K562 (cell line): ENCODE measurements at regions not wholly inside any gene's neighbourhood (a gene's known extent, or its start where the extent isn't known, plus 50 kb on each side); places are given as distances from the start of the nearest gene placed in this dataset.
A peak's percentile ranks its signal among the peaks of the same experiment; 100 is the strongest.

Experiments
- BMI1 ChIP-seq: fragments of 150-350 bp; IDR thresholded peaks from 2 replicates; pipeline ENCODE4 v1.6.1; 2014; ENCODE audit warnings: low read length
- CREBBP ChIP-seq: IDR thresholded peaks from one replicate; pipeline ENCODE4 v1.6.1; 2012; ENCODE audit warnings: low read depth, mild to moderate bottlenecking, control low read depth, inconsistent platforms, low read length
- HDAC6 ChIP-seq: IDR thresholded peaks from 2 replicates; pipeline ENCODE4 v1.6.1; 2012; ENCODE audit warnings: low read depth, mild to moderate bottlenecking, control low read depth, inconsistent platforms, low read length, moderate library complexity
- NFE2L1 ChIP-seq: fragments of 450-650 bp; IDR thresholded peaks from 2 replicates; pipeline ENCODE4 v1.6.1; 2016; ENCODE audit warnings: missing genetic modification characterization, low read depth, mild to moderate bottlenecking, missing compliant biosample characterization, moderate library complexity, borderline replicate concordance
- PRPF4 ChIP-seq: fragments of 200-400 bp; formaldehyde crosslinking; IDR thresholded peaks from one replicate; pipeline ENCODE4 v1.6.1; 2017; ENCODE audit warnings: low read length, low read depth, mild to moderate bottlenecking; ENCODE audit not compliant: insufficient read depth, poor library complexity, severe bottlenecking
- RBBP5 ChIP-seq: fragments of 200-600 bp; sonication (generic); IDR thresholded peaks from 2 replicates; pipeline ENCODE4 v1.6.1; 2012; ENCODE audit warnings: borderline replicate concordance, mild to moderate bottlenecking, low read length, control low read depth, inconsistent platforms; ENCODE audit not compliant: insufficient read depth, poor library complexity, severe bottlenecking
- SMARCB1 ChIP-seq: IDR thresholded peaks from 2 replicates; pipeline ENCODE4 v1.6.1; 2011; ENCODE audit warnings: improper control_type of control experiment, low read depth; ENCODE audit not compliant: insufficient read length
- SOX6 ChIP-seq: fragments of 450-650 bp; IDR thresholded peaks from 2 replicates; pipeline ENCODE4 v1.6.1; 2014; ENCODE audit warnings: mild to moderate bottlenecking
- STAT5A ChIP-seq: IDR thresholded peaks from 2 replicates; pipeline ENCODE4 v1.6.1; 2012; ENCODE audit warnings: low read length, inconsistent platforms, borderline replicate concordance
- TEAD1 ChIP-seq, 2 experiments: fragments of 450-650 bp in 1 of 2; sonication (generic) in 1 of 2; formaldehyde crosslinking; IDR thresholded peaks; 2 replicates each; pipeline versions ENCODE4 v1.4.0 to v1.8.0; 2020 to 2022; ENCODE audit warnings: mild to moderate bottlenecking in 2 of 2, missing genetic modification reagents in 1 of 2
- ZBTB17 ChIP-seq: fragments of 450-650 bp; formaldehyde crosslinking; IDR thresholded peaks from 2 replicates; pipeline ENCODE4 v1.4.0; 2020; ENCODE audit warnings: mild to moderate bottlenecking
- ZEB2 ChIP-seq: fragments of 450-650 bp; IDR thresholded peaks from 2 replicates; pipeline ENCODE4 v1.6.1; 2016
- ZNF140 ChIP-seq: fragments of 250-450 bp; sonication (Bioruptor Pico); IDR thresholded peaks from 2 replicates; pipeline ENCODE4 v1.8.0; 2021; ENCODE audit warnings: moderate library complexity, mild to moderate bottlenecking, inconsistent platforms
- TF ChIP-seq, protein P1 (sequence below): fragments of 250-450 bp; sonication (Bioruptor Pico); IDR thresholded peaks from 2 replicates; pipeline ENCODE4 v1.8.0; 2022; ENCODE audit warnings: moderate library complexity, mild to moderate bottlenecking, inconsistent platforms
- TF ChIP-seq, protein P2 (sequence below): fragments of 250-450 bp; sonication (Bioruptor Pico); IDR thresholded peaks from 2 replicates; pipeline ENCODE4 v1.4.0; 2020; ENCODE audit warnings: mild to moderate bottlenecking, moderate library complexity
- TF ChIP-seq, protein P3 (sequence below): fragments of 250-450 bp; sonication (Bioruptor Pico); IDR thresholded peaks from 2 replicates; pipeline ENCODE4 v1.8.0; 2021; ENCODE audit warnings: moderate library complexity, mild to moderate bottlenecking, inconsistent platforms
- TF ChIP-seq, protein P4 (sequence below), 2 experiments: IDR thresholded peaks in 1 of 2; conservative IDR thresholded peaks in 1 of 2; 2 replicates each; pipeline ENCODE4 v1.6.1; 2016; ENCODE audit warnings: low read depth in 2 of 2, mild to moderate bottlenecking in 1 of 2, missing compliant biosample characterization in 1 of 2, missing genetic modification characterization in 1 of 2, moderate library complexity in 1 of 2

DNA sequence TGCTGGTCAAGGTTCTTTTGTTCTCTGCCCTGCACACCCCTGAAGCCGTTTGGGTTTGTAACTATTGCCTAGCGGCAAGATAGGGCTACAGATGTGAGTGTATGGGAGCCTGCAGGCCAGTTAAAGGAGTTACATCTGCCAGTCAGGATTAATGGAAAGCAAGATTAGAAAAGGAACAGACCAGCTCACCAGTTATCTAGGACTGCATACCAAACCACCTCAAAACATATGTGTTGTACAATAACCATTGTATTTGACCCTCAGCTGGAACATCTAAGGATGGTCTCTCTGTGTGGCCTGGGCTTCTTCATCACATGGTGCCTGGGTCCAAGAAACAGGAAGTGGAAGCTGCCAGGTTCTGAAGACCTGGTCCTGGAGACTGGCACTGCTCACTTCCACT, 52.5 kb upstream of the FBXO28 start (continued):
- TF ChIP-seq, protein P1, sequence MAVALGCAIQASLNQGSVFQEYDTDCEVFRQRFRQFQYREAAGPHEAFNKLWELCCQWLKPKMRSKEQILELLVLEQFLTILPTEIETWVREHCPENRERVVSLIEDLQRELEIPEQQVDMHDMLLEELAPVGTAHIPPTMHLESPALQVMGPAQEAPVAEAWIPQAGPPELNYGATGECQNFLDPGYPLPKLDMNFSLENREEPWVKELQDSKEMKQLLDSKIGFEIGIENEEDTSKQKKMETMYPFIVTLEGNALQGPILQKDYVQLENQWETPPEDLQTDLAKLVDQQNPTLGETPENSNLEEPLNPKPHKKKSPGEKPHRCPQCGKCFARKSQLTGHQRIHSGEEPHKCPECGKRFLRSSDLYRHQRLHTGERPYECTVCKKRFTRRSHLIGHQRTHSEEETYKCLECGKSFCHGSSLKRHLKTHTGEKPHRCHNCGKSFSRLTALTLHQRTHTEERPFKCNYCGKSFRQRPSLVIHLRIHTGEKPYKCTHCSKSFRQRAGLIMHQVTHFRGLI (CRISPR knock-in tag), result no peak
- TF ChIP-seq RBBP5 (no peak), HDAC6 (no peak), PRPF4 (no peak), NFE2L1 (tag) (no peak), SOX6 (peak; percentile 83; the same call in 1 of the 2 replicates), SMARCB1 (no peak), ZNF140 (CRISPR knock-in tag) (no peak), TEAD1 (CRISPR knock-in tag; IDR thresholded peaks at IDR 0.05) (no peak), BMI1 (no peak), CREBBP (no peak), ZBTB17 (CRISPR knock-in tag) (peak; percentile 65), STAT5A (peak; percentile 79), ZEB2 (no peak)
- TF ChIP-seq, protein P2, sequence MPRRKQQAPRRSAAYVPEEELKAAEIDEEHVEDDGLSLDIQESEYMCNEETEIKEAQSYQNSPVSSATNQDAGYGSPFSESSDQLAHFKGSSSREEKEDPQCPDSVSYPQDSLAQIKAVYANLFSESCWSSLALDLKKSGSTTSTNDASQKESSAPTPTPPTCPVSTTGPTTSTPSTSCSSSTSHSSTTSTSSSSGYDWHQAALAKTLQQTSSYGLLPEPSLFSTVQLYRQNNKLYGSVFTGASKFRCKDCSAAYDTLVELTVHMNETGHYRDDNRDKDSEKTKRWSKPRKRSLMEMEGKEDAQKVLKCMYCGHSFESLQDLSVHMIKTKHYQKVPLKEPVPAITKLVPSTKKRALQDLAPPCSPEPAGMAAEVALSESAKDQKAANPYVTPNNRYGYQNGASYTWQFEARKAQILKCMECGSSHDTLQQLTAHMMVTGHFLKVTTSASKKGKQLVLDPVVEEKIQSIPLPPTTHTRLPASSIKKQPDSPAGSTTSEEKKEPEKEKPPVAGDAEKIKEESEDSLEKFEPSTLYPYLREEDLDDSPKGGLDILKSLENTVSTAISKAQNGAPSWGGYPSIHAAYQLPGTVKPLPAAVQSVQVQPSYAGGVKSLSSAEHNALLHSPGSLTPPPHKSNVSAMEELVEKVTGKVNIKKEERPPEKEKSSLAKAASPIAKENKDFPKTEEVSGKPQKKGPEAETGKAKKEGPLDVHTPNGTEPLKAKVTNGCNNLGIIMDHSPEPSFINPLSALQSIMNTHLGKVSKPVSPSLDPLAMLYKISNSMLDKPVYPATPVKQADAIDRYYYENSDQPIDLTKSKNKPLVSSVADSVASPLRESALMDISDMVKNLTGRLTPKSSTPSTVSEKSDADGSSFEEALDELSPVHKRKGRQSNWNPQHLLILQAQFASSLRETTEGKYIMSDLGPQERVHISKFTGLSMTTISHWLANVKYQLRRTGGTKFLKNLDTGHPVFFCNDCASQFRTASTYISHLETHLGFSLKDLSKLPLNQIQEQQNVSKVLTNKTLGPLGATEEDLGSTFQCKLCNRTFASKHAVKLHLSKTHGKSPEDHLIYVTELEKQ (CRISPR knock-in tag), result no peak
- TF ChIP-seq, protein P3, sequence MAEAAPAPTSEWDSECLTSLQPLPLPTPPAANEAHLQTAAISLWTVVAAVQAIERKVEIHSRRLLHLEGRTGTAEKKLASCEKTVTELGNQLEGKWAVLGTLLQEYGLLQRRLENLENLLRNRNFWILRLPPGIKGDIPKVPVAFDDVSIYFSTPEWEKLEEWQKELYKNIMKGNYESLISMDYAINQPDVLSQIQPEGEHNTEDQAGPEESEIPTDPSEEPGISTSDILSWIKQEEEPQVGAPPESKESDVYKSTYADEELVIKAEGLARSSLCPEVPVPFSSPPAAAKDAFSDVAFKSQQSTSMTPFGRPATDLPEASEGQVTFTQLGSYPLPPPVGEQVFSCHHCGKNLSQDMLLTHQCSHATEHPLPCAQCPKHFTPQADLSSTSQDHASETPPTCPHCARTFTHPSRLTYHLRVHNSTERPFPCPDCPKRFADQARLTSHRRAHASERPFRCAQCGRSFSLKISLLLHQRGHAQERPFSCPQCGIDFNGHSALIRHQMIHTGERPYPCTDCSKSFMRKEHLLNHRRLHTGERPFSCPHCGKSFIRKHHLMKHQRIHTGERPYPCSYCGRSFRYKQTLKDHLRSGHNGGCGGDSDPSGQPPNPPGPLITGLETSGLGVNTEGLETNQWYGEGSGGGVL, result no peak
- TF ChIP-seq, protein P4, sequence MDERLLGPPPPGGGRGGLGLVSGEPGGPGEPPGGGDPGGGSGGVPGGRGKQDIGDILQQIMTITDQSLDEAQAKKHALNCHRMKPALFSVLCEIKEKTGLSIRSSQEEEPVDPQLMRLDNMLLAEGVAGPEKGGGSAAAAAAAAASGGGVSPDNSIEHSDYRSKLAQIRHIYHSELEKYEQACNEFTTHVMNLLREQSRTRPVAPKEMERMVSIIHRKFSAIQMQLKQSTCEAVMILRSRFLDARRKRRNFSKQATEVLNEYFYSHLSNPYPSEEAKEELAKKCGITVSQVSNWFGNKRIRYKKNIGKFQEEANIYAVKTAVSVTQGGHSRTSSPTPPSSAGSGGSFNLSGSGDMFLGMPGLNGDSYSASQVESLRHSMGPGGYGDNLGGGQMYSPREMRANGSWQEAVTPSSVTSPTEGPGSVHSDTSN (CRISPR knock-in tag; IDR thresholded peaks at IDR 0.05; ENCODE audit: low read depth), result no peak
- TF ChIP-seq, protein P4 (tag; conservative IDR thresholded peaks at IDR 0.05; ENCODE audit: low read depth), result peak; percentile 63
